ENCODE measurements at regions not wholly inside any gene's neighbourhood (a gene's known extent, or its start where the extent isn't known, plus 50 kb on each side); places are given as distances from the start of the nearest gene placed in this dataset.

DNA sequence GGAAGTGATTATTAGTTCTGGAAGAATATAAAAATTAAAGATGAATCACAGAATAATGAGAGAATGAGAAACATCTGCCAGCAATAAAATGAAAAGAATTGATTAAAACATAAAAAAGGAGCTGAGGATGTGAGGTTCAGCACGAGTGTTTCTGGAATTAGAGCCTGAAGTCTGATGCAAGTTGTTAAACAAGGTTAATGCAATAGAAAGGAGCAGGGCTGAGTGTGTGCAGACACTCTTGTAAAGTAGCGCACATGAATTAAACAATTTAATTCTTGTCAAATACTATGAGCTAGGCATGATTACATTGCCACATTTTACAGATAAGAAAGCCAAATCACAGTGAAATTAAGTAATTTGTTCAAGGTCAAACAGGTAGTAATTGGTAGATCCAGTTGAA is 384.2 kb downstream of the TAF11L14 start:
- TF ChIP-seq, protein P1, sequence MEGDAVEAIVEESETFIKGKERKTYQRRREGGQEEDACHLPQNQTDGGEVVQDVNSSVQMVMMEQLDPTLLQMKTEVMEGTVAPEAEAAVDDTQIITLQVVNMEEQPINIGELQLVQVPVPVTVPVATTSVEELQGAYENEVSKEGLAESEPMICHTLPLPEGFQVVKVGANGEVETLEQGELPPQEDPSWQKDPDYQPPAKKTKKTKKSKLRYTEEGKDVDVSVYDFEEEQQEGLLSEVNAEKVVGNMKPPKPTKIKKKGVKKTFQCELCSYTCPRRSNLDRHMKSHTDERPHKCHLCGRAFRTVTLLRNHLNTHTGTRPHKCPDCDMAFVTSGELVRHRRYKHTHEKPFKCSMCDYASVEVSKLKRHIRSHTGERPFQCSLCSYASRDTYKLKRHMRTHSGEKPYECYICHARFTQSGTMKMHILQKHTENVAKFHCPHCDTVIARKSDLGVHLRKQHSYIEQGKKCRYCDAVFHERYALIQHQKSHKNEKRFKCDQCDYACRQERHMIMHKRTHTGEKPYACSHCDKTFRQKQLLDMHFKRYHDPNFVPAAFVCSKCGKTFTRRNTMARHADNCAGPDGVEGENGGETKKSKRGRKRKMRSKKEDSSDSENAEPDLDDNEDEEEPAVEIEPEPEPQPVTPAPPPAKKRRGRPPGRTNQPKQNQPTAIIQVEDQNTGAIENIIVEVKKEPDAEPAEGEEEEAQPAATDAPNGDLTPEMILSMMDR (IDR thresholded peaks at IDR 0.05): no peak
- no peak for TF ChIP-seq POLR2A (IDR thresholded peaks at IDR 0.05)

Data from body of pancreas (tissue), 4 donors.